ENCODE measurements at regions not wholly inside any gene's neighbourhood (a gene's known extent, or its start where the extent isn't known, plus 50 kb on each side); places are given as distances from the start of the nearest gene placed in this dataset.

DNA sequence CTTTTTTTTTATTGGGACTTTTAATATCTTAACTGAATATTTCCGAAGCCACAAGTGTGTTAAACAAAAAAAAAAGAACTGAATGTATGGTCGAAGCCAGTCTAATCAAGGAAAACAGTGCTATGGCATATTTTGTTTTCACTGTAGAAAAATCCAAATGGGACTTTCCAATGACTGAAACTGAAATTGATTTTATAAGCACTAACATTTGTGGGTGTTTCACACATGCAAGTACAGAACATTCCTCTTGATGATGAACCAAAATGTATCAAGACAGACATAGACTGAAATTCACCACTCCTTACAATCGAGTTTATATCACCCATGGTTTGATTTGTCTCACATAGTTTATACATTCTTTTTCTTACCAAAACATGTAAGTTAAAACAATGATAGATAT lies 1026.8 kb downstream of the CDH18 start:
- TF ChIP-seq, protein P1, sequence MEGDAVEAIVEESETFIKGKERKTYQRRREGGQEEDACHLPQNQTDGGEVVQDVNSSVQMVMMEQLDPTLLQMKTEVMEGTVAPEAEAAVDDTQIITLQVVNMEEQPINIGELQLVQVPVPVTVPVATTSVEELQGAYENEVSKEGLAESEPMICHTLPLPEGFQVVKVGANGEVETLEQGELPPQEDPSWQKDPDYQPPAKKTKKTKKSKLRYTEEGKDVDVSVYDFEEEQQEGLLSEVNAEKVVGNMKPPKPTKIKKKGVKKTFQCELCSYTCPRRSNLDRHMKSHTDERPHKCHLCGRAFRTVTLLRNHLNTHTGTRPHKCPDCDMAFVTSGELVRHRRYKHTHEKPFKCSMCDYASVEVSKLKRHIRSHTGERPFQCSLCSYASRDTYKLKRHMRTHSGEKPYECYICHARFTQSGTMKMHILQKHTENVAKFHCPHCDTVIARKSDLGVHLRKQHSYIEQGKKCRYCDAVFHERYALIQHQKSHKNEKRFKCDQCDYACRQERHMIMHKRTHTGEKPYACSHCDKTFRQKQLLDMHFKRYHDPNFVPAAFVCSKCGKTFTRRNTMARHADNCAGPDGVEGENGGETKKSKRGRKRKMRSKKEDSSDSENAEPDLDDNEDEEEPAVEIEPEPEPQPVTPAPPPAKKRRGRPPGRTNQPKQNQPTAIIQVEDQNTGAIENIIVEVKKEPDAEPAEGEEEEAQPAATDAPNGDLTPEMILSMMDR (IDR thresholded peaks at IDR 0.05; ENCODE audit: unreplicated experiment) = no peak
- Mint-ChIP-seq H3K27me3 (no peaks in the 10 kb centered on the region), H3K27ac (no peak overlapping the region), H3K4me1 (ENCODE audit: low read depth) (no peaks in the 10 kb centered on the region), H3K36me3 (ENCODE audit: insufficient read depth) (no peaks in the 10 kb centered on the region), H3K9me3 (ENCODE audit: low read depth) (no peaks in the 10 kb centered on the region), H3K4me3 (ENCODE audit: low read depth) (no peak overlapping the region)
- DNase-seq (ENCODE audit: low spot score, unreplicated experiment) = no peak

DNA sequence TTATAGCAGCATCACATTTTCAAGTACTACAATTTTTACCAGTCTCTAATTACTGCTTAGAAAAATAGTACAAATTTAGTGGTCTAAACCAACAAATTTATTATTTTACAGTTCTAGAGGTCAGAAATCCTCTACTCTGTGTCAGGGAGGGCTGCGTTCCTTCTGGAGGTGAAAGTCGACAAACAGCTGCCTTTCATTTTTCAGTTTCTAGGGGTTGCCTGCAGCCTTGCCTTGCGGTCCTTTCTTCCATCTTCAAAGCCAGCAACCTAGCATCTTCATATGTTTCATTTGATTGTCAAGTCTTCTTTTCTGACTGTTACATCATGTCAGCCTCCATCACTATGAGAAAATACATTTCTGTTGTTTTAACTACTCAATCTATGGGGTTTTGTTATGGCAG lies 1022.1 kb downstream of the CDH18 start:
- TF ChIP-seq, protein P1 (IDR thresholded peaks at IDR 0.05; ENCODE audit: unreplicated experiment) = no peak
- Mint-ChIP-seq H3K4me3 (ENCODE audit: low read depth) (no peak overlapping the region), H3K36me3 (ENCODE audit: insufficient read depth) (no peaks in the 10 kb centered on the region), H3K9me3 (ENCODE audit: low read depth) (no peaks in the 10 kb centered on the region), H3K4me1 (ENCODE audit: low read depth) (no peaks in the 10 kb centered on the region), H3K27me3 (no peaks in the 10 kb centered on the region), H3K27ac (no peak overlapping the region)
- DNase-seq (ENCODE audit: low spot score, unreplicated experiment) = no peak

DNA sequence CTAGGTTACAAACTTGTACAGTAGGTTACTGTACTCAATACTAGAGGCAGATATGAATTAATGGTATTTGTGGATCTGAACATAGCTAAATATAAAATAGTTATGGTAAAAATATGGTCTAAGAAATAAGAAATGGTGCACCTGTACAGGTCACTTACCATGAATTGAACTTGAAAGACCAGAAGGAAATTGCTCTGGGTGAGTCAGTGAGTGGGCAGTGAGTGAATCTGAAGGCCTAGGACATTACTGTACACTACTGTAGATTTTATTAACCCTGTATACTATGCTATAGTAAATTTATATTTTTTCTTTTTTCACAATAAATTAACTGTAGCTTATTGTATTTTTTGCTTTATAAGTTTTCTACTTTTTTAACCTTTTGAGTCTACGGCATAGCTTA lies 1020.4 kb downstream of the CDH18 start:
- Mint-ChIP-seq H3K4me3 (ENCODE audit: low read depth) (no peak overlapping the region), H3K27me3 (no peaks in the 10 kb centered on the region), H3K27ac (no peak overlapping the region), H3K4me1 (ENCODE audit: low read depth) (peaks cover 5% of the 10 kb centered on the region), H3K9me3 (ENCODE audit: low read depth) (no peaks in the 10 kb centered on the region), H3K36me3 (ENCODE audit: insufficient read depth) (no peaks in the 10 kb centered on the region)
- TF ChIP-seq, protein P1 (IDR thresholded peaks at IDR 0.05; ENCODE audit: unreplicated experiment) = no peak
- DNase-seq (ENCODE audit: low spot score, unreplicated experiment) = no peak

DNA sequence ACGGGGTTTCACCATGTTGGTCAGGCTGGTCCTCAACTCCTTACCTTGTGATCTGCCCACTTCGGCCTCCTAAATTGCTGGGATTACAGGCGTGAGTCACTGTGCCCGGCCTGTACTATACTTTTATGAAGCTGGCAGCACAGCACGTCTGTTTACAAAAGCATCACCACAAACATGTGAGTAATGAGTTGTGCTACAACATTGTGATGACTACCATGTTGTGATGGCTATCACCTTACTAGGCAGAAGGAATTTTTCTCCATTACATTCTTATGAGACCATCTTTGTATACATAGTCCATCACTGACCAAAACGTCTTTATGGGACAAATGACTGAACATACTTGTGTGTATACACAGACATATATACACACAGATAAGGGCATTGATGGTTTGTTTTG lies 1019.0 kb downstream of the CDH18 start:
- TF ChIP-seq, protein P1 (IDR thresholded peaks at IDR 0.05; ENCODE audit: unreplicated experiment) = no peak
- Mint-ChIP-seq H3K9me3 (ENCODE audit: low read depth) (no peaks in the 10 kb centered on the region), H3K4me3 (ENCODE audit: low read depth) (no peak overlapping the region), H3K27me3 (no peaks in the 10 kb centered on the region), H3K36me3 (ENCODE audit: insufficient read depth) (no peaks in the 10 kb centered on the region), H3K27ac (no peak overlapping the region), H3K4me1 (ENCODE audit: low read depth) (peaks cover 5% of the 10 kb centered on the region)
- DNase-seq (ENCODE audit: low spot score, unreplicated experiment) = no peak

DNA sequence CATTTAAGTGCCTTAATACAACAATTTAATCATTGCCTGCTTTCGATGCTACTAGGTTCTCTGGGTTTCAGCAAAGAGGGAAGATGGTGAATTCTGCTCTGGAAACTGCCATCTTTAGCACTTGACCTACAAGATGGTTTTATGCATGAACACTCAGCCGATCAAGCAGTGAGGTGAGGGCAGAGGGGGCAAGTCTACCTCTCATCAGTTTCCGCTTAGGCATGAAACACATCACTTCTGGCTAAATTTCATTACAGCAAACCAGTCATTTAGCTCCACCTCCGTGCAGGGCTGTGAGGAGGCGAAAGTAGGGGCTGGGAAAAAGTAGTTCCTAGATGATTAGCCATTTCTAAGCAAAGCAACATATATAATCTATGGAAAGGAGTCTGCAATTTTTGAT lies 1018.0 kb downstream of the CDH18 start:
- TF ChIP-seq, protein P1 (IDR thresholded peaks at IDR 0.05; ENCODE audit: unreplicated experiment) = no peak
- Mint-ChIP-seq H3K27ac (no peak overlapping the region), H3K36me3 (ENCODE audit: insufficient read depth) (no peaks in the 10 kb centered on the region), H3K9me3 (ENCODE audit: low read depth) (no peaks in the 10 kb centered on the region), H3K4me1 (ENCODE audit: low read depth) (peaks cover 5% of the 10 kb centered on the region), H3K27me3 (no peaks in the 10 kb centered on the region), H3K4me3 (ENCODE audit: low read depth) (no peak overlapping the region)
- no peak for DNase-seq (ENCODE audit: low spot score, unreplicated experiment)

Data from progenitor cell of endocrine pancreas (in vitro differentiated cells).